ENCODE measurements at regions not wholly inside any gene's neighbourhood (a gene's known extent, or its start where the extent isn't known, plus 50 kb on each side); places are given as distances from the start of the nearest gene placed in this dataset.
A peak's percentile ranks its signal among the peaks of the same experiment; 100 is the strongest.

GRCh38 chr20:17887331-17888030 lies 81.1 kb downstream of the SNX5 start:
- TF ChIP-seq TCF7L2 (IDR thresholded peaks at IDR 0.05; ENCODE audit: borderline replicate concordance, extremely low read depth, insufficient read depth, insufficient read length) (no peak), REST (IDR thresholded peaks at IDR 0.05; ENCODE audit: low read depth) (no peak), POLR2A (IDR thresholded peaks at IDR 0.05; ENCODE audit: borderline replicate concordance, extremely low read depth, insufficient read depth, insufficient read length) (no peak), ZFX (IDR thresholded peaks at IDR 0.05) (no peak)
- H3K27me3 ChIP-seq (ENCODE audit: insufficient read depth, low read length): no peaks in the 10 kb centered on the region
- peaks cover 4 to 16% of the 10 kb centered on the region in 2 experiments; a peak in 3 of 4 replicates for H3K4me1 ChIP-seq (ENCODE audit: control insufficient read depth in 1 of 2, insufficient read depth in 2 of 2, low read length in 2 of 2)
- ChIA-PET RAD21 (ENCODE audit: low non-redundant PET in 1 of 2, low total read pairs in 2 of 2, uncharacterized antibody in 2 of 2, unreplicated experiment in 2 of 2) (no interaction called here), POLR2A (no interaction called here), CTCF (no interaction called here)
- no peaks in the 10 kb centered on the region for H3K9me2 ChIP-seq (ENCODE audit: insufficient read depth)
- H3K9me3 ChIP-seq (ENCODE audit: control insufficient read depth in 1 of 2, insufficient read depth in 1 of 2, low read depth in 1 of 2, low read length in 2 of 2): peaks cover 0 to 30% of the 10 kb centered on the region in 2 experiments; a peak in 1 of 4 replicates
- no peak overlapping the region for H3K9ac ChIP-seq (ENCODE audit: low read length)
- intact Hi-C loops (cut with micrococcal nuclease): no loop called here
- no TSS peak for BruUV-seq (replicated peaks)
- peak overlapping the region in 1 of 2 experiments; percentile 19; a peak in 1 of 4 replicates for H3K4me3 ChIP-seq (replicated peaks in 1 of 2; ENCODE audit: low read depth in 1 of 2, low read length in 2 of 2)
- no peak; the same call in none of the 2 replicates for ATAC-seq
- H2AFZ ChIP-seq (ENCODE audit: low read depth, low read length, poor library complexity, severe bottlenecking): peak overlapping the region; percentile 12
- H3K36me3 ChIP-seq (ENCODE audit: control insufficient read depth in 1 of 2, insufficient read depth in 2 of 2, low read length in 2 of 2): no peaks in the 10 kb centered on the region
- H3K79me2 ChIP-seq (ENCODE audit: insufficient read depth, low read length): no peaks in the 10 kb centered on the region
- no peak for DNase-seq (ENCODE audit: low read depth, low spot score)
- H3K4me2 ChIP-seq (ENCODE audit: low read length): peak overlapping the region; percentile 59
- no peaks in the 10 kb centered on the region for H4K20me1 ChIP-seq (ENCODE audit: insufficient read depth)
- no peak overlapping the region for H3K27ac ChIP-seq (ENCODE audit: low read depth, low read length)

GRCh38 chr20:17885544-17885943 lies 83.0 kb downstream of the SNX5 start:
- CTCF ChIA-PET: no interaction called here

More at GRCh38 chr20:17885544-17885943, 83.0 kb downstream of the SNX5 start:
- Histone ChIP-seq H3K27ac (ENCODE audit: low read depth, low read length) (no peak overlapping the region), H3K4me1 (ENCODE audit: control insufficient read depth in 1 of 2, insufficient read depth in 2 of 2, low read length in 2 of 2) (peaks cover 4 to 16% of the 10 kb centered on the region in 2 experiments; a peak in 3 of 4 replicates), H3K4me2 (ENCODE audit: low read length) (no peak overlapping the region), H3K9me3 (ENCODE audit: control insufficient read depth in 1 of 2, insufficient read depth in 1 of 2, low read depth in 1 of 2, low read length in 2 of 2) (peaks cover 0 to 23% of the 10 kb centered on the region in 2 experiments; a peak in 1 of 4 replicates), H4K20me1 (ENCODE audit: insufficient read depth) (no peaks in the 10 kb centered on the region), H3K9me2 (ENCODE audit: insufficient read depth) (no peaks in the 10 kb centered on the region), H3K9ac (ENCODE audit: low read length) (no peak overlapping the region), H3K4me3 (replicated peaks in 1 of 2; ENCODE audit: low read depth in 1 of 2, low read length in 2 of 2) (no peak overlapping the region), H3K27me3 (ENCODE audit: insufficient read depth, low read length) (no peaks in the 10 kb centered on the region), H3K79me2 (ENCODE audit: insufficient read depth, low read length) (no peaks in the 10 kb centered on the region), H3K36me3 (ENCODE audit: control insufficient read depth in 1 of 2, insufficient read depth in 2 of 2, low read length in 2 of 2) (no peaks in the 10 kb centered on the region), H2AFZ (ENCODE audit: low read depth, low read length, poor library complexity, severe bottlenecking) (no peak overlapping the region)
- BruUV-seq (replicated peaks): no TSS peak
- ChIA-PET RAD21 (ENCODE audit: low non-redundant PET in 1 of 2, low total read pairs in 2 of 2, uncharacterized antibody in 2 of 2, unreplicated experiment in 2 of 2) (no interaction called here), POLR2A (no interaction called here)
- no peak for TF ChIP-seq CTCF (IDR thresholded peaks at IDR 0.05 in 2 of 3, conservative IDR thresholded peaks at IDR 0.05 in 1 of 3; ENCODE audit: borderline replicate concordance in 1 of 3, insufficient read depth in 1 of 3, low read depth in 2 of 3, low read length in 2 of 3)
- TF ChIP-seq SRF (IDR thresholded peaks at IDR 0.05; ENCODE audit: low read depth): no peak
- no peak for TF ChIP-seq CBX3 (IDR thresholded peaks at IDR 0.05; ENCODE audit: low read depth)
- TF ChIP-seq EZH2phosphoT487 (IDR thresholded peaks at IDR 0.05; ENCODE audit: borderline replicate concordance): no peak
- TF ChIP-seq YY1 (IDR thresholded peaks at IDR 0.05; ENCODE audit: extremely low read depth, insufficient replicate concordance, low read depth, low read length): no peak
- DNase-seq (ENCODE audit: low read depth, low spot score): no peak
- ATAC-seq: no peak
- intact Hi-C loops (cut with micrococcal nuclease): no loop called here

Measured in HCT116 (cell line).